ENCODE measurements at regions not wholly inside any gene's neighbourhood (a gene's known extent, or its start where the extent isn't known, plus 50 kb on each side); places are given as distances from the start of the nearest gene placed in this dataset.

DNA sequence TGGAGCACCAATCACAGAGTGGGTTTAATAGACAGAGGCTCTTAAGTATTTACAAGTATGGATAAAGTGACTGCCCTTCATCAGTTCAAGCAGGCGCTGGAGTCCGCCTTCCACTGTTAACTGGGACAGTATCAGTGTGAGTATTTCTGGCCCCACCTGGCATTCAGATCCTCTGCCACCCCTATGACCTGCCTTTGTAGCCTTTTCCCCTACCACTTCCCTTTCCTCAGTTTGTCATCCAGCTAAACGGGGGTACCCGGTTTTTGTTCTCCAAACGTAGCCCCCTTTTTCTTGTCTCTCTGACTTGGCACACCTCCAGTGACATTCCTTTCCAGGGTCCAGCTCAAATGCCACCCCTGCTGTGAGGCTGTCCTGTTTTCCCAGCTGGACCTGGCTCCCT, 134.4 kb downstream of the SNX10 start:
- Histone ChIP-seq H3K4me2 (replicated peaks; ENCODE audit: low read depth, low read length, poor library complexity, severe bottlenecking) (no peak overlapping the region), H3K79me2 (ENCODE audit: control insufficient read depth, insufficient read depth, low read length) (no peaks in the 10 kb centered on the region), H3K27me3 (replicated peaks in 1 of 4; ENCODE audit: control extremely low read depth in 1 of 4, control insufficient read depth in 3 of 4, insufficient read depth in 4 of 4, low read length in 3 of 4) (no peaks in the 10 kb centered on the region), H3K9me3 (ENCODE audit: control extremely low read depth in 1 of 3, control insufficient read depth in 2 of 3, insufficient read depth in 1 of 3, low read length in 2 of 3) (no peaks in the 10 kb centered on the region), H4K20me1 (ENCODE audit: control insufficient read depth, insufficient read depth, low read length, poor library complexity, severe bottlenecking) (no peaks in the 10 kb centered on the region), H3K27ac (ENCODE audit: low read length in 2 of 2) (no peak overlapping the region), H3K36me3 (replicated peaks in 1 of 2; ENCODE audit: control extremely low read depth in 1 of 2, control insufficient read depth in 1 of 2, extremely low read depth in 1 of 2, insufficient read depth in 2 of 2, low read length in 1 of 2) (no peaks in the 10 kb centered on the region), H3K9ac (ENCODE audit: low read length) (no peak overlapping the region), H3K4me3 (ENCODE audit: control extremely low read depth in 1 of 5, extremely low read depth in 1 of 5, insufficient read depth in 1 of 5, low read depth in 2 of 5, low read length in 4 of 5) (no peak overlapping the region), H3K4me1 (ENCODE audit: control insufficient read depth in 2 of 2, insufficient read depth in 2 of 2, low read length in 2 of 2) (no peaks in the 10 kb centered on the region), H2AFZ (ENCODE audit: insufficient read depth, low read depth, low read length, poor library complexity, severe bottlenecking) (no peak overlapping the region)
- ChIA-PET CTCF (no interaction called here), POLR2A (no interaction called here)
- Mint-ChIP-seq H3K27me3 (no peaks in the 10 kb centered on the region), H3K27ac (no peak overlapping the region), H3K4me3 (no peak overlapping the region), H3K4me1 (peaks cover 6% of the 10 kb centered on the region), H3K9me3 (ENCODE audit: insufficient read depth) (no peaks in the 10 kb centered on the region)
- DNase-seq (no peak), ATAC-seq (ENCODE audit: low read depth) (no peak)
- TF ChIP-seq, protein P1, sequence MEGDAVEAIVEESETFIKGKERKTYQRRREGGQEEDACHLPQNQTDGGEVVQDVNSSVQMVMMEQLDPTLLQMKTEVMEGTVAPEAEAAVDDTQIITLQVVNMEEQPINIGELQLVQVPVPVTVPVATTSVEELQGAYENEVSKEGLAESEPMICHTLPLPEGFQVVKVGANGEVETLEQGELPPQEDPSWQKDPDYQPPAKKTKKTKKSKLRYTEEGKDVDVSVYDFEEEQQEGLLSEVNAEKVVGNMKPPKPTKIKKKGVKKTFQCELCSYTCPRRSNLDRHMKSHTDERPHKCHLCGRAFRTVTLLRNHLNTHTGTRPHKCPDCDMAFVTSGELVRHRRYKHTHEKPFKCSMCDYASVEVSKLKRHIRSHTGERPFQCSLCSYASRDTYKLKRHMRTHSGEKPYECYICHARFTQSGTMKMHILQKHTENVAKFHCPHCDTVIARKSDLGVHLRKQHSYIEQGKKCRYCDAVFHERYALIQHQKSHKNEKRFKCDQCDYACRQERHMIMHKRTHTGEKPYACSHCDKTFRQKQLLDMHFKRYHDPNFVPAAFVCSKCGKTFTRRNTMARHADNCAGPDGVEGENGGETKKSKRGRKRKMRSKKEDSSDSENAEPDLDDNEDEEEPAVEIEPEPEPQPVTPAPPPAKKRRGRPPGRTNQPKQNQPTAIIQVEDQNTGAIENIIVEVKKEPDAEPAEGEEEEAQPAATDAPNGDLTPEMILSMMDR (IDR thresholded peaks at IDR 0.05), result no peak
- TF ChIP-seq EZH2 (IDR thresholded peaks at IDR 0.05; ENCODE audit: borderline replicate concordance, insufficient read depth, low read depth, low read length, poor library complexity, severe bottlenecking), result no peak
- 66% methylated on average over 5 of the region's 5 CpGs for WGBS (ENCODE audit: insufficient coverage)
- intact Hi-C loops (cut with micrococcal nuclease), result no loop called here

- Mint-ChIP-seq H3K4me1 (peaks cover 3% of the 10 kb centered on the region), H3K4me3 (no peak overlapping the region), H3K27me3 (peaks cover 4% of the 10 kb centered on the region), H3K9me3 (ENCODE audit: insufficient read depth) (no peaks in the 10 kb centered on the region), H3K27ac (no peak overlapping the region)
- Histone ChIP-seq H4K20me1 (ENCODE audit: control insufficient read depth, insufficient read depth, low read length, poor library complexity, severe bottlenecking) (no peaks in the 10 kb centered on the region), H3K79me2 (ENCODE audit: control insufficient read depth, insufficient read depth, low read length) (no peaks in the 10 kb centered on the region), H3K27ac (ENCODE audit: low read length in 2 of 2) (no peak overlapping the region), H2AFZ (ENCODE audit: insufficient read depth, low read depth, low read length, poor library complexity, severe bottlenecking) (no peak overlapping the region), H3K9me3 (ENCODE audit: control extremely low read depth in 1 of 3, control insufficient read depth in 2 of 3, insufficient read depth in 1 of 3, low read length in 2 of 3) (no peaks in the 10 kb centered on the region), H3K4me1 (ENCODE audit: control insufficient read depth in 2 of 2, insufficient read depth in 2 of 2, low read length in 2 of 2) (no peaks in the 10 kb centered on the region), H3K27me3 (replicated peaks in 1 of 4; ENCODE audit: control extremely low read depth in 1 of 4, control insufficient read depth in 3 of 4, insufficient read depth in 4 of 4, low read length in 3 of 4) (no peaks in the 10 kb centered on the region), H3K9ac (ENCODE audit: low read length) (no peak overlapping the region), H3K4me2 (replicated peaks; ENCODE audit: low read depth, low read length, poor library complexity, severe bottlenecking) (no peak overlapping the region), H3K36me3 (replicated peaks in 1 of 2; ENCODE audit: control extremely low read depth in 1 of 2, control insufficient read depth in 1 of 2, extremely low read depth in 1 of 2, insufficient read depth in 2 of 2, low read length in 1 of 2) (no peaks in the 10 kb centered on the region), H3K4me3 (ENCODE audit: control extremely low read depth in 1 of 5, extremely low read depth in 1 of 5, insufficient read depth in 1 of 5, low read depth in 2 of 5, low read length in 4 of 5) (no peak overlapping the region)
- TF ChIP-seq, protein P1 (IDR thresholded peaks at IDR 0.05), result no peak
- no peak for TF ChIP-seq EZH2 (IDR thresholded peaks at IDR 0.05; ENCODE audit: borderline replicate concordance, insufficient read depth, low read depth, low read length, poor library complexity, severe bottlenecking)
- intact Hi-C loops (cut with micrococcal nuclease), result no loop called here
- DNase-seq, result no peak
- POLR2A ChIA-PET, result no interaction called here
- CTCF ChIA-PET, result no interaction called here
- WGBS (ENCODE audit: insufficient coverage), result 100% methylated on average over 1 of the region's 3 CpGs
- ATAC-seq (ENCODE audit: low read depth), result no peak
Observed at GRCh38 chr7:26428571-26428970, 136.9 kb downstream of the SNX10 start.

Measured in B cell (primary cell).